ENCODE measurements at regions not wholly inside any gene's neighbourhood (a gene's known extent, or its start where the extent isn't known, plus 50 kb on each side); places are given as distances from the start of the nearest gene placed in this dataset.
"Not testable (repeated sequence)": the region's sequence is repeated elsewhere in the genome, so short reads cannot be mapped to it uniquely, and the experiment has no call there.

DNA sequence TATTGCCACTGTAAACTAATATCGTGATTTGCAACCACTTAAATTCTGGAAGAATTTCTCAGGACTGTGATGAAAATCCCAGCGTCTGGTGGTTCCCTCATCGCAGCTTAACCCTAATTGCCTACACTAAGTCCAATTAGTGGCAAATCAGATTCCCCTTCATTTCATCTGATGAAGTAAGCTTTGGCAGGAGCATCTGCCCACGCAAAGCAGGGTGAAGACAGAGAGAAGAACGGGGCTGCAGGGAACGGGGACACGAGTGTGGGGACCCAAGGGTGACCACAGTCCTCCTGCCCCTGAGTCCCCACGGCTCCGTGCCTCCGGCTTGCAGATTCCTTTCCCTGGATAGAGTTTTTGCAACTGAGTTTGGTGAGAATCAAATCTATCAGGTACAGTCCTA, 159.5 kb downstream of the LY86 start:
- no peak for DNase-seq (ENCODE audit: low read depth in 2 of 2)

DNA sequence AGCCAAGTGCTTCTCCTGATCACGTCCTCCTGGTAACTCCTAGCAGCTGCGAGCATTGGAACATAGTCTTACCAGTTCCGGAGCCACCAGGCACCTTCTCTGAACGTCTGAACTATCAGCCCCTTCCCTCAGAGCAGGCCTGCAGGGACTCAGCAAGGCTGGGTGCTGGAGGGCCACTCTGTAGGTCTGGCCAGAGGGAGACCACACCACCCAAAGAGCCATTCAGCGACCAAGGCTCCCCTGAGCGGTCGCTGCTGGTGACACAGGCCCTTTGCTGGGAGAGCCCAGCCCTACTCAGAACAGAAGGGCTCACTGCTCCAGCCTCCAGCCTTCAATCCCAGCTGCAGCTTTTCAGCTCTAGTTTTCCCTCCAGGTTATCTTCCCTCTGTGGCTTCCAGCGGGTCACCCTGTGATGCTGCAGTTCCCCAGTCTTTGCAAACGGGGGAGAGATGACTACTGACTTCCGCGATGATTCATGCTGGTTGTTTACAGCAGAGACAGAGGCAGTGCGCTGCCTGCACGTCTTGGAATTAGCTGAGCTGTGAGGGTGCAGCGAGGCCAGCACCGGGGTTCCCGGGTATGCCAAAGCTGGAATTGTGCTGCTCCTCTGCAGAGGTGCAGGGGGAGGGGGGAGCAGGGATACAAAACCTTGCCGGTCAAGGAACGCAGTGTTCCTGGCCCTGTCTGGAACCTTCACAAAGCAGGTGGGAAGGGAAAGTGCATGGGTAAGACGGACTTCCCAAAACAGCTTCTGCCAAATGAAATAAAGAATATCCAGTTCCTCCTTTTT, 161.4 kb downstream of the LY86 start:
- DNase-seq (ENCODE audit: low read depth in 2 of 2): peak; percentile 38 to 69

- DNase-seq (ENCODE audit: low read depth in 2 of 2): no peak
Observed at GRCh38 chr6:6750594-6751265, 162.2 kb downstream of the LY86 start.

GRCh38 chr6:6751266-6751596, 162.7 kb downstream of the LY86 start:
- no peak for DNase-seq (ENCODE audit: low read depth in 2 of 2)

DNA sequence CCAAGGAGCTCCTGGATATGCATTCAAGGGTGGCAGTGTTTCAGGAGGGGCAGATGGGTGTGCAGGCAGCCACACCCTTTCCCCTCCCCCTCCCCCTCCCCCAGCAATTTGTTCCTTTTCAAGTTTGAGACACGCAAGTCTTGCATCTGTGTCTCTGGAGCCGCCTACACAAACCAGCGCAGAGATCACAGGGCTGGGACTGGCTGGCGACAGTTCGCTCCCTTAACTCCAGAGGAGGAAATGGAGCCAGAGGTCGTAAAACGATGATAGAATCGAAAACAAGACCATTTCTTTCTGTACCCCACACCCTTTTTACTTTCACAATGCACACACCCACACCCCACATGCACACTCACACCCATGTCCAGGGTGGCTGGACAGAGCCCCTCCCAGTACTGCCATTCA, 163.1 kb downstream of the LY86 start:
- DNase-seq (ENCODE audit: low read depth in 2 of 2): no peak

- no peak for DNase-seq (ENCODE audit: low read depth in 2 of 2)
Observed at GRCh38 chr6:6752129-6752528, 163.6 kb downstream of the LY86 start.

GRCh38 chr6:6753301-6753700, 164.8 kb downstream of the LY86 start:
- DNase-seq (ENCODE audit: low read depth in 2 of 2): no peak

DNA sequence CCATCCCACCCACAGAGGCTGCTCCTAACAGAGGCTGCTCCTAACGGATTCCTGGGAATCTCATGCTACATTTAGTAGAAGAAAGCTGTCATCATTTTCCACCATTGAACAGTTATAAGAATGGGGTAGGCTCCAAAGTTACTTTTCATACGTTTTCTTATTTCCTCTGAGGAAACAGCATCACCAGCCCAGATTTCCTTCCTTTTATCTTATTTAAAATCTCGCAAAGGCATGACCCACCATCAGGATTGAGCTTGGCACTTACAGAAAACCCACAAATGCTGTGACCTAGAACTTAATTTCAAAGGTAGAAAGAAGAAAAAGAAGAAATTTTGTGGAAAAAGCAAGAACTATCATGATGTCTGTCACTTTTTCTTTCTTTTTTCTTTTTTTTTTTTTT, 168.0 kb downstream of the LY86 start:
- DNase-seq (ENCODE audit: low read depth in 2 of 2): no peak

GRCh38 chr6:6758546-6758914, 170.0 kb downstream of the LY86 start:
- no peak for DNase-seq (ENCODE audit: low read depth in 2 of 2)

DNA sequence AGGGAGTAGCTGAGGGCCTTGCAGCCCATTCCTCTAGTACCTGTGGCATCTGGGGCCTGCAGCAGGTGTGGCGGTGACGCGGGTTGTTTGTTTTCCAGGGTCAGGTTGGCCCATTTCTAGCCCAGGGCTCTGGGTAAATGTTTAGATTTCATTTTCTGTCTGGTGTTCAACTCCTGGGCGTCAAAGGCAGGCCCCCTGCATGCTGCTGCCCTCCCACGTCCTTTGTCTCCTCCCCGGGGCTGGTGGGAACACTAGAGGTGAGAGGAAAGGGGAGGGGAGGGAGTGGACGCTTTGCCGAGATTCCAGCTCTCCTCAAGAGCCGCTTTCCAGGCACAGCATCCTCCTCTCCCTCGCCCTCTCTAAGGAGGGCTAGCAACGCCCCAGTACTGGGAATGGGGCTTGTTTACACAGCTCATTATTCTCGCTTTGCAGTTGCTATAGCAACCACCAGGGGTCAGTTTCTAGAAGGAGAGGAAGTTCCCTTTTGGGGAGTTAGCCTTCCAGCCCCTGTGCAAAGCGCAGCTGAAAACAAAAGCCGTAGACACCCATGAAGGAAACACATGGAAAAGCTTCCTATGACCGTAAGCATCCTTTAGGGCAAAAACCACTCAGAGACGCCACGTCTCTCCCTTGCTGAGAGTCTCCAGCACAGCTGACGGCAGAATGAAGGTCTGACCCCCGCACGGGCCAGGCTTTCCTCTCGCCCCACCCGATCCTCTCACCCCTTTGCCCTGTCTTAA, 170.6 kb downstream of the LY86 start:
- peak; percentile 30 to 61 for DNase-seq (ENCODE audit: low read depth in 2 of 2)

- DNase-seq (ENCODE audit: low read depth in 2 of 2): no peak
Observed at GRCh38 chr6:6760002-6760401, 171.5 kb downstream of the LY86 start.

DNA sequence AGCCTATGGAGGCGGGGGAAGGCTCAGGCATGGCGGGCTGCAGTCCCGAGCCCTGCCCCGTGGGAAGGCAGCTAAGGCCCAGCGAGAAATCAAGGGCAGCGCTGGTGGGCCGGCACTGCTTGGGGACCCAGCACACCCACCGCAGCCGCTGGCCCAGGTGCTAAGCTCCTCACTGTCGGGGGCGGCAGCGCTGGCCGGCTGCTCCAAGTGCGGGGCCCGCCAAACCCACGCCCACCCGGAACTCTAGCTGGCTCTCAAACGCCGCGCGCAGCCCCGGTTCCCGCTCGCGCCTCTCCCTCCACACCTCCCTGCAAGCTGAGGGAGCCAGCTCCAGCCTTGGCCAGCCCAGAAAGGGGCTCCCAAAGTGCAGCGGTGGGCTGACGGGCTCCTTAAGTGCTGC, 174.0 kb downstream of the LY86 start:
- DNase-seq (ENCODE audit: low read depth in 2 of 2): not testable (repeated sequence)

DNA sequence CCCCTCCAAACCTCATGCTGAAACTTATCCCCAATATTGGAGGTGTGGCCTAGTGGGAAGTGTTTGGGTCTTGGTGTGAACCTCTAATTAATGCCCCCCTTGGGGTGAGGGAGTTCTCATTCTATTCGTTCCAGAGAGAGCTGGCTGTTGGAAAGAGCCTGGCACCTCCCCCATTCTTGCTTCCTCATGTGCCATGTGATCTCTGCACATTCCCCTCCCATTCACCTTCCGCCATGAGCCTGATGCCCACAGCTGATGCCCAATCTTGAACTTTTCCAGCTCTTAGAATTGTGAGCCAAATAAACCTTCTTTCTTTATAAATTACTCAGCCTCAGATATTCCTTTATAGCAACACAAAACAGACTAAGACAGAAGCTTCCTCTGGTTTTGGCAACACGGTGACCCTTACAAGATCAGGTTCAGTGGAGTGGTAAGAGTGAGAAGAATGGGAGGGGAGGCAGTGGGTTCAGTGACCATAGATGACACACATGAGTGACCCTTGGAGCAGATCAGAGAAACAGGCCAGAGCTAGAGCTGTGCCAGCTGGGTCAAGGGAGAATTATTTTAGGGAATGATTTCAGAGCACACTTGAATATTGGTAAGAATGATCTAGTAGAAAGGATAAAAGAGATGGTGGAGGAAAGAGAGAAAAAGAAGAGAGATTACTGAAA, 176.4 kb downstream of the LY86 start:
- DNase-seq (ENCODE audit: low read depth in 2 of 2): no peak

- no peak for DNase-seq (ENCODE audit: low read depth in 2 of 2)
Observed at GRCh38 chr6:6766230-6766905, 177.8 kb downstream of the LY86 start.

DNA sequence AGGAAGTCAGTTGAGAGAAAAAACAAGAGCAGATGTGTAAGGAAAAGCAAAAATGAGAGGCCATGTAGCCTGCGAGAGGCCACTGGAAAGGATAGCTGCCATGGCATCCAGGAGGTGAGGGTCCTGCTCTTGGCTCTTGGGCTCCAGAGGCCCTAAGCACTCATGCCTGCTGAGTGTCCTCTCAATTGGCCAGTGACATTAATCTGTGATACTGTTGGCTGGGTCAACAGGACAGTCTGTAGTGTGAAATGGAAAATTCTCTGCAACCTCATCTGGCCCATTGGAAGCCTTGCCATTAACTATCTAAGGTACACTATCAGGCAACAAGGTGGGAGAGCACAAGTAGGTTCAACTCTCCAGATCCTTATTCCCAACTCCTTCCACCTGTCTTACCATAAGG, 180.9 kb downstream of the LY86 start:
- DNase-seq (ENCODE audit: low read depth in 2 of 2): no peak

DNA sequence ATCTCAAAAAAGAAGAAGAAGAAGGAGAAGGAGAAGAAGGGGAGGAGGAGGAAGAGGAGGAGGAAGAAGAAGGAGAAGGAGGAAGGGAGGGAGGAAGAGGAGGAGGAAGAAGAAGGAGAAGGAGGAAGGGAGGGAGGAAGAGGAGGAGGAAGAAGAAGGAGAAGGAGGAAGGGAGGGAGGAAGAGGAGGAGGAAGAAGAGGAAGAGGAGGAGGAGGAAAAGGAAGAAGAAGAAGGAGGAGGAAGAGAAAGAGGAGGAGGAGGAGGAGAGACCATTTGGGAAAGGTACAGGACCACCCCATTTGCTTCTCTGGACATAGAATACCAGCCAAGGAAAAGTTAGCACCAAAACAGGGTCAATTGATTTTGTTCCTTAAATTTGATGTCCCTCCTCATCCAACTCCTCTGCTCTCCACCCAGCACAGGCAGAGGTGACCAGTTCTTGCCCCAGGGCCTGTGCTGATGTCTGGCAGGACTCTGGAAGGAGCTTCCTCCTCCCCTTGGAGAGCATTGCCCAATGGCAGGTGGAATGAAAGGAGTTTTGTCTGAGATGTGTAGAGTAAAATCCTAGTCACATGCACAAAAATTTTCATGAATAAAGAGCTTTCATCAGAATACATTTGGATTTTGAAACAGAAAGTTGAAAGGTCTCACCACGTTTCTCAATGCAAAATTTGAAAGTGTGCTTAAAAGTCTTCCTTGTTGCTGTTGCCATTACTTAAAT, 182.9 kb downstream of the LY86 start:
- DNase-seq (ENCODE audit: low read depth in 2 of 2): no peak

DNA sequence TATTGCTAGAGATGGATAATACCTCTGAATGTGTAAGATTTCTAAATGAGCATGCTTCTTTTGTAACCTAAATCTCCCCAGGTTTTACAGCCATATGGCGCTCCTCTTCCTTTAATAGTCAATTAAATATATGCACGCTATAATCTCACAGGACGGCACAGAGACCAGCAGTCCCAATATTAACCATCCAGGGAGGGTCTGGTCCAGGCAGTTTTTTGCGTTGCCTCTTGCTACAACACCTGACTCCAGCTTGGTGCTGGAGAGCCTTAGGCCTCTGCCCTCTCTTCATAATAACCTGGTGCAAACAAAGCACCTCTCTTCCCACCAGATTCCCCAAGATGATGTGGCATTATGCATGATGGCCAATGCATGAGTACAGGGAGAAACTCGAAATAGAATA, 183.4 kb downstream of the LY86 start:
- DNase-seq (ENCODE audit: low read depth in 2 of 2): no peak

DNA sequence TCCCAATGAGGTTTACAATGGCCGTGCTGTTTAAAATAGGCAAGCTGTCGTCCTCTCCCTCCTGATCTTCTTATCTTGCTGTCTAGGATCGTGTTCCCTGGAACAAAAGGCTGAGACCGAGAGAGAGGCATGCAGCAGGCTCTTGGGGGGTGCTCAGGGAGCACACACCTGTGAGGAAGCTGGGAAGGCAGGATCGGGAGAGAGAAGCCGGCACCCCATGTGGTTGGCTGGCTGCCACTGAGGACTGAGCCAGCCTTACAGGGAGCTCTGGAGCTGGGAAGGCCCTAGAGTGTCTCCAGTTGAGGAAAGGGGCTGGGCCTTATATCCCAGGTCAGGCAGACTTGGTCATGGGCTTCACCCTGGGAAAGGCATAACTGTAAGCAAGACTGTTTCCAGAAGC, 184.2 kb downstream of the LY86 start:
- DNase-seq (ENCODE audit: low read depth in 2 of 2): no peak

GRCh38 chr6:6775074-6775473, 186.6 kb downstream of the LY86 start:
- DNase-seq (ENCODE audit: low read depth in 2 of 2): no peak

GRCh38 chr6:6780231-6780630, 191.7 kb downstream of the LY86 start:
- no peak for DNase-seq (ENCODE audit: low read depth in 2 of 2)

Data from dermis microvascular lymphatic vessel endothelial cell (primary cell).